ENCODE measurements at regions not wholly inside any gene's neighbourhood (a gene's known extent, or its start where the extent isn't known, plus 50 kb on each side); places are given as distances from the start of the nearest gene placed in this dataset.

GRCh38 chr6:141488488-141488887 is 644.2 kb upstream of the GJE1 start:
- TF ChIP-seq EZH2phosphoT487 (IDR thresholded peaks at IDR 0.05; ENCODE audit: low read length) (no peak), CTCF (IDR thresholded peaks at IDR 0.05; ENCODE audit: low read length) (no peak), EZH2 (optimal IDR thresholded peaks at IDR 0.05; ENCODE audit: low read depth, low read length) (no peak)
